Activated naive CD4-positive, alpha-beta T cell treated with anti-CD3 and anti-CD28 coated beads, Interleukin-2, amount 50 U/mL, for 24 hours (primary cell): ENCODE measurements at regions not wholly inside any gene's neighbourhood (a gene's known extent, or its start where the extent isn't known, plus 50 kb on each side); places are given as distances from the start of the nearest gene placed in this dataset.
"Not testable (repeated sequence)": the region's sequence is repeated elsewhere in the genome, so short reads cannot be mapped to it uniquely, and the experiment has no call there.

Experiments
- H3K27ac Mint-ChIP-seq: one replicate; pipeline ENCODE4 v1.8.0; 2021; ENCODE audit warnings: mild to moderate bottlenecking, mixed read lengths
- H3K27me3 Mint-ChIP-seq: one replicate; pipeline ENCODE4 v1.8.0; 2021; ENCODE audit warnings: mixed read lengths
- H3K36me3 Mint-ChIP-seq: one replicate; pipeline ENCODE4 v1.8.0; 2021; ENCODE audit warnings: mixed read lengths
- H3K4me1 Mint-ChIP-seq: one replicate; pipeline ENCODE4 v1.8.0; 2021; ENCODE audit warnings: mixed read lengths
- H3K4me3 Mint-ChIP-seq: one replicate; pipeline ENCODE4 v1.8.0; 2021; ENCODE audit warnings: mild to moderate bottlenecking, mixed read lengths
- H3K9me3 Mint-ChIP-seq: one replicate; pipeline ENCODE4 v1.8.0; 2021; ENCODE audit warnings: mixed read lengths

DNA sequence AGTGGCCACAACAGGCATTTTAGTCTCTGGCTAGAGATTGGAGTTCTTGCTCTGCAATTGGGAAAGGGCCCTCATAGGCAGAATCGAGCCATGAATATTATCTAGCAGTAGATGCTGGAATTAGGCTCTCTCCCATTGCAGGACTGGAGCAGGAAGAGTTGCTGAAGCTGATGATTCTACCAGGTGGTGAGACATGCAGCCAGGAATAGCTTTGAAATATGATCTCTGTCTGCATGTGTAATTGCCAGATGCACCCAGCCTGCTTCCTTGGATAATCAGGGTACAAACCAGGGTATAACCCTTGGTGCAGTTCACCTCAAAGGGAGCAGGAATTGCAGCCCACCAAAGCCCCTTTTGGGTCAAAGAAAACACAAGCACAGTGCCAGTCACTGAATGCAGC, 211.4 kb upstream of the FTMT start:
- peaks cover 14% of the 10 kb centered on the region for H3K9me3 Mint-ChIP-seq
- no peaks in the 10 kb centered on the region for H3K4me1 Mint-ChIP-seq
- no peaks in the 10 kb centered on the region for H3K27me3 Mint-ChIP-seq
- H3K4me3 Mint-ChIP-seq = no peak overlapping the region
- H3K36me3 Mint-ChIP-seq = no peaks in the 10 kb centered on the region
- no peak overlapping the region for H3K27ac Mint-ChIP-seq

DNA sequence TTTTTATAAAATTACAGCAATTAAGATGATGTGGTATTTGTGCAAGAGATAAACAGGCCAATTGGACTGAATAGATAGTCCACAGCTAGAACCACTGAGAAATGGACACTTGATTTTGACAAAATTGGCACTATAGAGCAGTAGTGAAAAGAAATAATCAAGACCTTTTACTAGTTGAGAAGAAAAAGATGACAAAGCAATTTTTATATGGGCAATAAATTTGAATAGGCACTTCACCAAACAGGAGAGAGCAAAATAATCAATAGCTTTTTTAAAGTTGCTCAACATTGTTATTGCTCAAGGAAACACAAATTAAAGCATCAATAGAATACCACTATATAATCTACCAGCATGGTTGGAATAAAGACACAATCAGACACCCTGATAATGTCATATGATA, 193.5 kb upstream of the FTMT start:
- H3K27ac Mint-ChIP-seq = no peak overlapping the region
- no peaks in the 10 kb centered on the region for H3K4me1 Mint-ChIP-seq

GRCh38 chr5:121660142-121660541, 191.5 kb upstream of the FTMT start:
- Mint-ChIP-seq H3K4me1 (no peaks in the 10 kb centered on the region), H3K27ac (no peak overlapping the region), H3K36me3 (no peaks in the 10 kb centered on the region), H3K4me3 (no peak overlapping the region), H3K9me3 (peaks cover 4% of the 10 kb centered on the region), H3K27me3 (no peaks in the 10 kb centered on the region)

More for the DNA sequence above, 193.5 kb upstream of the FTMT start:
- Mint-ChIP-seq H3K27me3 (no peaks in the 10 kb centered on the region), H3K36me3 (no peaks in the 10 kb centered on the region), H3K4me3 (no peak overlapping the region), H3K9me3 (peaks cover 4% of the 10 kb centered on the region)

DNA sequence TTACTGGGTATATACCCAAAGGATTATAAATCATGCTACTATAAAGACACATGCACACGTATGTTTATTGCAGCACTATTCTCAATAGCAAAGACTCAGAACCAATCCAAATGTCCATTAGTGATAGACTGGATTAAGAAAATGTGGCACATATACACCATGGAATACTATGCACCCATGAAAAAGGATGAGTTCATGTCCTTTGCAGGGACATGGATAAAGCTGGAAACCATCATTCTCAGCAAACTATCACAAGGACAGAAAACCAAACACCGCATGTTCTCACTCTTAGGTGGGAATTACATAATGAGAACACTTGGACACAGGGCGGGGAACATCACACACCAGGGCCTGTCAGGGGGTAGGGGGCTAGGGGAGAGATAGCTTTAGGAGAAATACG, 186.1 kb upstream of the FTMT start:
- not testable (repeated sequence) for H3K9me3 Mint-ChIP-seq, H3K4me1 Mint-ChIP-seq, H3K4me3 Mint-ChIP-seq, H3K27ac Mint-ChIP-seq, H3K36me3 Mint-ChIP-seq, H3K27me3 Mint-ChIP-seq

GRCh38 chr5:121667292-121667691, 184.4 kb upstream of the FTMT start:
- Mint-ChIP-seq H3K9me3 (no peaks in the 10 kb centered on the region), H3K27ac (no peak overlapping the region), H3K4me1 (no peaks in the 10 kb centered on the region), H3K4me3 (no peak overlapping the region), H3K27me3 (no peaks in the 10 kb centered on the region), H3K36me3 (no peaks in the 10 kb centered on the region)

DNA sequence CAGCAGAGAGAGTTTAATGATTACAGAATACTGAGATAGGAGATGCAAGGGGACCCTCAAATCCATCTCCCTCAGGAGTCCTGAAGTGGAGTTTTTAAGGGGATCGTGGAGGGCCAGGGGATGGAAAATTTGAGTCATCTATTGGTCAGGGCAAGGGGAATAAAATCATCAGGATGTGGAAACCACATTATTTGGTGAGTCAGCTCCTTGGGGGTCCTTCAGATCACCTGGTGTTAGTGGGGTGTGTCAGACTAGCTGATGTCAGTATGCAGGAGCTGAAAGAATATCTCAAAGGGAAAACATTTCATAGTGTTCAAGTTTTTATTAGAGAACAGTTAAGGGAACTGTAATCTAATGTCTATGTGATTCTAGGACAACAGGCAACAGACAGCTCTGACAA, 183.0 kb upstream of the FTMT start:
- Mint-ChIP-seq H3K4me1 (no peaks in the 10 kb centered on the region), H3K27me3 (no peaks in the 10 kb centered on the region), H3K36me3 (no peaks in the 10 kb centered on the region), H3K27ac (no peak overlapping the region), H3K4me3 (no peak overlapping the region), H3K9me3 (no peaks in the 10 kb centered on the region)

GRCh38 chr5:121671624-121672023, 180.1 kb upstream of the FTMT start:
- H3K4me1 Mint-ChIP-seq = no peaks in the 10 kb centered on the region
- no peak overlapping the region for H3K4me3 Mint-ChIP-seq
- H3K9me3 Mint-ChIP-seq = no peaks in the 10 kb centered on the region
- no peaks in the 10 kb centered on the region for H3K36me3 Mint-ChIP-seq
- no peaks in the 10 kb centered on the region for H3K27me3 Mint-ChIP-seq
- no peak overlapping the region for H3K27ac Mint-ChIP-seq

DNA sequence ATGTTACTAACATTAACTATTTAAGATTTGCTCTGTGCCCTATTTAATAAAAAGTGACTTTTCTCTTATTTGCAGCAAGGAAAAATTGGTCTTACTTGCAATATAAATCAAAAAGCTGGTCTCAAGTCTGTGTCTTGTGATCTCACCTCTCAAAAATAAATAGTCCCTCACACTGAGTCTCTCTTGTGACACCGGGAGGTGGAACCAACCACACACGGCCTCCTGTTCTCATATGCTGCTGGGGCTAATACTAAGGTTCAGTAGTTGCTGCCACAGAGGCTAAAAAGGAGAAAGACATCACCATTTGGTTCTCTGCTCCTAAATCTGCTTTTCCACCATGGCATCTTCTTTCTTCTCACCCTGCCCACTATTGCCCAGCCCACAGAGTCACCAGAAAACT, 175.8 kb upstream of the FTMT start:
- Mint-ChIP-seq H3K27ac (peak overlapping the region; percentile 6), H3K36me3 (no peaks in the 10 kb centered on the region), H3K27me3 (no peaks in the 10 kb centered on the region), H3K4me3 (no peak overlapping the region), H3K9me3 (no peaks in the 10 kb centered on the region), H3K4me1 (no peaks in the 10 kb centered on the region)

- H3K27me3 Mint-ChIP-seq = no peaks in the 10 kb centered on the region
- H3K9me3 Mint-ChIP-seq = peaks cover 4% of the 10 kb centered on the region
- no peak overlapping the region for H3K27ac Mint-ChIP-seq
- no peaks in the 10 kb centered on the region for H3K36me3 Mint-ChIP-seq
- no peaks in the 10 kb centered on the region for H3K4me1 Mint-ChIP-seq
- no peak overlapping the region for H3K4me3 Mint-ChIP-seq
Observed at GRCh38 chr5:121681229-121681855, 170.3 kb upstream of the FTMT start.

GRCh38 chr5:121688126-121688525, 163.6 kb upstream of the FTMT start:
- H3K36me3 Mint-ChIP-seq = no peaks in the 10 kb centered on the region
- H3K9me3 Mint-ChIP-seq = peaks cover 6% of the 10 kb centered on the region
- H3K4me3 Mint-ChIP-seq = no peak overlapping the region
- H3K4me1 Mint-ChIP-seq = no peaks in the 10 kb centered on the region
- H3K27ac Mint-ChIP-seq = no peak overlapping the region
- H3K27me3 Mint-ChIP-seq = no peaks in the 10 kb centered on the region

GRCh38 chr5:121688781-121689180, 162.9 kb upstream of the FTMT start:
- Mint-ChIP-seq H3K36me3 (no peaks in the 10 kb centered on the region), H3K9me3 (peaks cover 6% of the 10 kb centered on the region), H3K27me3 (no peaks in the 10 kb centered on the region), H3K4me1 (no peaks in the 10 kb centered on the region), H3K4me3 (no peak overlapping the region), H3K27ac (no peak overlapping the region)

GRCh38 chr5:121691478-121691877, 160.2 kb upstream of the FTMT start:
- no peak overlapping the region for H3K4me3 Mint-ChIP-seq
- no peak overlapping the region for H3K27ac Mint-ChIP-seq
- no peaks in the 10 kb centered on the region for H3K4me1 Mint-ChIP-seq
- H3K9me3 Mint-ChIP-seq = peaks cover 6% of the 10 kb centered on the region
- no peaks in the 10 kb centered on the region for H3K36me3 Mint-ChIP-seq
- no peaks in the 10 kb centered on the region for H3K27me3 Mint-ChIP-seq

DNA sequence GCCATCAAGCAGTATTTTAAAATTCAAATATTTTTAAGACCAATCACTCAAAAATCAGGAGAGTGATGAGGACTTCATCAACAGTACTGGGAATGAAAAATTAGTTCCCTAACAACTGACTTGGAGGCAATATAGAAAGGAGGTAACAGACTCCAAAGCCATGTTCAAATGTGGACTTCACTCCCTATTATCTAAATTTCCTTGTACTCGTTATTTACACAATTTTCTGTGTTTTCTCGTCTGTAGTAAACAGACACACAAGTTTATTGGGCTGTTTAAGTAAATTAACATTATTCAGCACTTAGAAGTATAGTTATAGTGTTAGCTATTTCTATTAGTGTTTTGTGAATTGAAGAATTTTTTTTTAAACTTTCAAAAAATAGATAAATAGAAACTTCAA, 159.5 kb upstream of the FTMT start:
- peaks cover 6% of the 10 kb centered on the region for H3K9me3 Mint-ChIP-seq

GRCh38 chr5:121693864-121694263, 157.8 kb upstream of the FTMT start:
- H3K4me1 Mint-ChIP-seq = no peaks in the 10 kb centered on the region

More for the DNA sequence above, 159.5 kb upstream of the FTMT start:
- Mint-ChIP-seq H3K27me3 (no peaks in the 10 kb centered on the region), H3K4me1 (no peaks in the 10 kb centered on the region), H3K36me3 (no peaks in the 10 kb centered on the region), H3K27ac (no peak overlapping the region), H3K4me3 (no peak overlapping the region)

GRCh38 chr5:121695307-121695706, 156.4 kb upstream of the FTMT start:
- Mint-ChIP-seq H3K27me3 (no peaks in the 10 kb centered on the region), H3K9me3 (no peaks in the 10 kb centered on the region), H3K4me1 (no peaks in the 10 kb centered on the region), H3K4me3 (no peak overlapping the region), H3K36me3 (no peaks in the 10 kb centered on the region), H3K27ac (no peak overlapping the region)

More at GRCh38 chr5:121693864-121694263, 157.8 kb upstream of the FTMT start:
- H3K27ac Mint-ChIP-seq = no peak overlapping the region
- peaks cover under 1% of the 10 kb centered on the region for H3K9me3 Mint-ChIP-seq
- no peaks in the 10 kb centered on the region for H3K27me3 Mint-ChIP-seq
- no peaks in the 10 kb centered on the region for H3K36me3 Mint-ChIP-seq
- H3K4me3 Mint-ChIP-seq = no peak overlapping the region

DNA sequence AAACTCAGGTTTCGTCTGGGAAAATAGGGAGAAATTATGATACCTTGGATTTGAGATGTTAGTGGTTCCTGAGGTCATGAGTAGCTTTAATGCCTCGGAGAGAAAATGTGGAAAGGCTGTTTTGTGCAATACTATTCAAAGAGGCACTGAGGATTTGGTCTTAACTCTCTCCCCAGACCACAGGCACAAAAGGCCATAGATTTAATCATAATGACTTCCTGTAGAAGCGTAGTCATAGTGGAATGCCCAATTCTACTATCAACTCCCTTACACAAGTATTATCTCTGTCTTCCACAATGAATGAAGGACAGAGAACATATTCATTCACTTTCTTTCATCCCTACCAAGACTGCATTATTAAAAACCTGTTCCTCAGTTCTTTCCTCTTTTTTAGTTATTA, 153.0 kb upstream of the FTMT start:
- Mint-ChIP-seq H3K4me1 (no peaks in the 10 kb centered on the region), H3K36me3 (no peaks in the 10 kb centered on the region), H3K4me3 (no peak overlapping the region), H3K27me3 (no peaks in the 10 kb centered on the region), H3K27ac (no peak overlapping the region), H3K9me3 (no peaks in the 10 kb centered on the region)

DNA sequence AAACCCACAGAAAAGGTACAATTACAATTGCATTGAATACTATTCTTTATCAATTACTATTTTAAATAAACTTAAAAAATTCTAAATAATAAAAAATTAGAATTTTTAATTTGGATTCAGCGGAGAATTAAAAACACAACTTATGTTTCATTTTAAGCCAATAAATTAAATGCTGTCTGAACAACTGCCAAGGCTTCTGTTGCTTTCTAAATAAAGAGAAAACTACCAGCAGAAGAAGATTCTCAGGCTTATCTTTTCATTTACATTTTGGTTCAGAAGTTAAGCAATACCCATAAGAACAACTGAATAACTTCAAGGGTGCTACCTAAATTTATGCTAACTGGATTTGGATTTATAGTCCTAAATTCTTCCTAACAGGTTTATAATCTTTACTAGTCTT, 150.0 kb upstream of the FTMT start:
- H3K36me3 Mint-ChIP-seq = no peaks in the 10 kb centered on the region
- H3K27ac Mint-ChIP-seq = no peak overlapping the region
- no peaks in the 10 kb centered on the region for H3K27me3 Mint-ChIP-seq
- no peak overlapping the region for H3K4me3 Mint-ChIP-seq
- H3K4me1 Mint-ChIP-seq = no peaks in the 10 kb centered on the region
- H3K9me3 Mint-ChIP-seq = no peaks in the 10 kb centered on the region
